ENCODE measurements at regions not wholly inside any gene's neighbourhood (a gene's known extent, or its start where the extent isn't known, plus 50 kb on each side); places are given as distances from the start of the nearest gene placed in this dataset.

DNA sequence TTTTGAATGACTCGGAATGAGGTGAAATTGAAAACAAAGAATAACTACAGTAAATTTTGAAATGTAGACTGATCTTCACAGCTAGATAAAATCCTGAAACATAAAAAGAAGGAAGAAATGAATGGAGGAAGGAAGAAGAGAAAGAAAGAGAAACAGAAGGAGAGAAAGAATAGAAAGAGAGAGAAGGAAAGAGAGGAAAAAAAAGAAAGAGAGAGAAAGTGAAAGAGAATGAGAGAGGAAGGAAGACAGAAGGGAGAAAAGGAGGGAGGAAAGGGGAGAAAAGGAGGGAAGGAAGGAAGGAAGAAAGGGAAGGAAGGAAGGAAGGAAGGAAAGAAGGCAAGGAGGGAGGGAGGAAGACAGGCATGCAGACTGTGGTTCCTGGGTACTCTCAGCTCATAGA, 982.6 kb downstream of the BCL11A start:
- TF ChIP-seq CTCF (IDR thresholded peaks at IDR 0.05) (no peak), POLR2A (IDR thresholded peaks at IDR 0.05) (no peak)

Data from Peyer's patch (tissue), 4 donors.